Keratinocyte (primary cell): ENCODE measurements at regions not wholly inside any gene's neighbourhood (a gene's known extent, or its start where the extent isn't known, plus 50 kb on each side); places are given as distances from the start of the nearest gene placed in this dataset.

Experiments
- DNase-seq: peaks from one replicate; pipeline ENCODE4 v3.0.0-alpha.2; 2011; ENCODE audit warnings: low read depth, missing footprints, low spot score
- FAIRE-seq: peaks from 2 replicates; lab custom pipeline; 2011; peaks lifted over from hg19 to GRCh38; lab: Jason Lieb, UNC
- H2AFZ ChIP-seq: 2 replicates; pipeline ENCODE4 v1.6.0; 2012; ENCODE audit warnings: low read length, control low read depth, inconsistent platforms; ENCODE audit not compliant: control insufficient read depth
- H3K27ac ChIP-seq: 2 replicates; pipeline ENCODE4 v1.5.1; 2011; ENCODE audit warnings: low read length; ENCODE audit not compliant: control insufficient read depth, insufficient read depth
- H3K27me3 ChIP-seq: 3 replicates; pipeline ENCODE4 v1.6.0; 2011; ENCODE audit warnings: low read length; ENCODE audit not compliant: control insufficient read depth, insufficient read depth; ENCODE audit errors: extremely low read depth
- H3K36me3 ChIP-seq, 2 experiments: 2 replicates in 1 of 2; 3 replicates in 1 of 2; pipeline ENCODE4 v1.5.1; 2011; ENCODE audit warnings: low read length in 2 of 2, mild to moderate bottlenecking in 1 of 2; ENCODE audit not compliant: control insufficient read depth in 2 of 2, insufficient read depth in 2 of 2; ENCODE audit errors: extremely low read depth in 1 of 2
- H3K4me1 ChIP-seq: 3 replicates; pipeline ENCODE4 v1.5.1; 2011; ENCODE audit warnings: low read length; ENCODE audit not compliant: control insufficient read depth, insufficient read depth; ENCODE audit errors: extremely low read depth
- H3K4me2 ChIP-seq: 3 replicates; pipeline ENCODE4 v1.6.0; 2011; ENCODE audit warnings: low read depth, low read length; ENCODE audit not compliant: control insufficient read depth, insufficient read depth; ENCODE audit errors: extremely low read depth
- H3K4me3 ChIP-seq, 3 experiments: fragments of 200-600 bp in 1 of 3; sonication (generic) in 1 of 3; 2 replicates in 2 of 3; 3 replicates in 1 of 3; pipeline ENCODE4 v1.5.1; 2011 to 2016; ENCODE audit warnings: low read length in 3 of 3, mild to moderate bottlenecking in 3 of 3, control low read depth in 2 of 3, inconsistent platforms in 1 of 3, low read depth in 1 of 3, mixed read lengths in 1 of 3, mixed run types in 1 of 3, moderate library complexity in 1 of 3; ENCODE audit not compliant: control insufficient read depth in 2 of 3, insufficient read depth in 2 of 3; ENCODE audit errors: extremely low read depth in 1 of 3
- H3K79me2 ChIP-seq: 2 replicates; pipeline ENCODE4 v1.6.0; 2012; ENCODE audit warnings: low read length; ENCODE audit not compliant: control insufficient read depth, insufficient read depth
- H3K9ac ChIP-seq: 3 replicates; pipeline ENCODE4 v1.6.0; 2011; ENCODE audit warnings: low read length; ENCODE audit not compliant: control insufficient read depth, insufficient read depth; ENCODE audit errors: extremely low read depth
- H3K9me1 ChIP-seq: 3 replicates; pipeline ENCODE4 v1.6.0; 2011; ENCODE audit warnings: low read length; ENCODE audit not compliant: control insufficient read depth, insufficient read depth; ENCODE audit errors: extremely low read depth
- H3K9me3 ChIP-seq: 2 replicates; pipeline ENCODE4 v1.5.1; 2012; ENCODE audit warnings: low read depth, low read length; ENCODE audit not compliant: control insufficient read depth
- H4K20me1 ChIP-seq: 3 replicates; pipeline ENCODE4 v1.6.0; 2011; ENCODE audit warnings: low read length; ENCODE audit not compliant: control insufficient read depth, insufficient read depth; ENCODE audit errors: extremely low read depth
- CTCF ChIP-seq, 3 experiments: IDR thresholded peaks in 1 of 3; conservative IDR thresholded peaks in 1 of 3; optimal IDR thresholded peaks in 1 of 3; 2 replicates in 2 of 3; 3 replicates in 1 of 3; pipeline versions ENCODE3 to v1.5.1; 2011; ENCODE audit warnings: low read length in 3 of 3, mild to moderate bottlenecking in 3 of 3, moderate library complexity in 2 of 3, control low read depth in 1 of 3, inconsistent platforms in 1 of 3; ENCODE audit not compliant: insufficient read depth in 2 of 3; ENCODE audit errors: extremely low read depth in 1 of 3
- EZH2 ChIP-seq: IDR thresholded peaks from one replicate; pipeline ENCODE4 v1.6.1; 2012; ENCODE audit warnings: inconsistent platforms, mild to moderate bottlenecking, low read length, moderate library complexity
- dilution Hi-C: fragments of 300-500 bp; cut with MboI; formaldehyde crosslinking; loops from one replicate; pipeline ENCODE4 v1.7.0; 2020; ENCODE audit warnings: low sequenced_read_pairs; ENCODE audit not compliant: extremely low pct_ligation_motif_present

- Histone ChIP-seq H3K79me2 (no peaks in the 10 kb centered on the region), H4K20me1 (no peaks in the 10 kb centered on the region), H3K9ac (no peak overlapping the region), H3K4me1 (no peaks in the 10 kb centered on the region), H2AFZ (no peak overlapping the region), H3K36me3 (no peaks in the 10 kb centered on the region), H3K4me3 (no peak overlapping the region), H3K9me1 (no peaks in the 10 kb centered on the region), H3K27me3 (no peaks in the 10 kb centered on the region), H3K27ac (no peak overlapping the region), H3K9me3 (no peaks in the 10 kb centered on the region), H3K4me2 (no peak overlapping the region)
- DNase-seq, result no peak
- dilution Hi-C loops, result no loop called here
- no peak for FAIRE-seq
- TF ChIP-seq EZH2 (no peak), CTCF (optimal IDR thresholded peaks at IDR 0.05 in 1 of 3, IDR thresholded peaks at IDR 0.05 in 1 of 3, conservative IDR thresholded peaks at IDR 0.05 in 1 of 3; ENCODE audit: extremely low read depth in 1 of 3, insufficient read depth in 2 of 3, low read length in 3 of 3) (no peak)
Measured at GRCh38 chr2:35067420-35067819, 1288.2 kb upstream of the CRIM1 start.

GRCh38 chr2:35063836-35064235, 1291.7 kb upstream of the CRIM1 start:
- Histone ChIP-seq H2AFZ (no peak overlapping the region), H3K79me2 (no peaks in the 10 kb centered on the region), H3K9me1 (no peaks in the 10 kb centered on the region), H3K27ac (no peak overlapping the region), H3K4me3 (no peak overlapping the region), H4K20me1 (no peaks in the 10 kb centered on the region), H3K36me3 (no peaks in the 10 kb centered on the region), H3K27me3 (no peaks in the 10 kb centered on the region), H3K9me3 (no peaks in the 10 kb centered on the region), H3K4me1 (no peaks in the 10 kb centered on the region), H3K9ac (no peak overlapping the region), H3K4me2 (no peak overlapping the region)
- dilution Hi-C loops, result no loop called here
- FAIRE-seq, result no peak
- TF ChIP-seq EZH2 (no peak), CTCF (optimal IDR thresholded peaks at IDR 0.05 in 1 of 3, IDR thresholded peaks at IDR 0.05 in 1 of 3, conservative IDR thresholded peaks at IDR 0.05 in 1 of 3; ENCODE audit: extremely low read depth in 1 of 3, insufficient read depth in 2 of 3, low read length in 3 of 3) (no peak)
- DNase-seq, result no peak
